Inflammatory macrophage treated with lipopolysaccharide for 1 hour (primary cell): ENCODE measurements at regions not wholly inside any gene's neighbourhood (a gene's known extent, or its start where the extent isn't known, plus 50 kb on each side); places are given as distances from the start of the nearest gene placed in this dataset.
"Not testable (repeated sequence)": the region's sequence is repeated elsewhere in the genome, so short reads cannot be mapped to it uniquely, and the experiment has no call there.

ENCODE experiments used
- DNase-seq, 2 donors: peaks; one replicate each; pipeline ENCODE4 v3.0.0-alpha.2; 2020 to 2022

- no peak for DNase-seq
Measured at GRCh38 chr6:92125681-92126080, 1293.7 kb downstream of the EPHA7 start.

- DNase-seq = no peak
Measured at GRCh38 chr6:92124200-92124651, 1295.1 kb downstream of the EPHA7 start.

- DNase-seq = no peak
Measured at GRCh38 chr6:92122746-92123145, 1296.6 kb downstream of the EPHA7 start.

- no peak for DNase-seq
Measured at GRCh38 chr6:92121228-92121627, 1298.1 kb downstream of the EPHA7 start.

- no peak for DNase-seq
Measured at GRCh38 chr6:92117800-92118199, 1301.6 kb downstream of the EPHA7 start.

GRCh38 chr6:92114797-92115196 lies 1304.6 kb downstream of the EPHA7 start:
- DNase-seq = no peak

- DNase-seq = peak in 1 of 2 donors; percentile 35
Measured at GRCh38 chr6:92114091-92114675, 1305.2 kb downstream of the EPHA7 start.

- DNase-seq = peak; percentile 45 to 52
Measured at GRCh38 chr6:92111386-92111785, 1308.0 kb downstream of the EPHA7 start.

GRCh38 chr6:92110403-92110802 lies 1309.0 kb downstream of the EPHA7 start:
- no peak for DNase-seq

- peak; percentile 48 to 51 for DNase-seq
Measured at GRCh38 chr6:92109956-92110355, 1309.4 kb downstream of the EPHA7 start.

GRCh38 chr6:92109256-92109655 lies 1310.1 kb downstream of the EPHA7 start:
- DNase-seq = no peak

- no peak for DNase-seq
Measured at GRCh38 chr6:92086750-92087149, 1332.6 kb downstream of the EPHA7 start.

- DNase-seq = not testable (repeated sequence)
Measured at GRCh38 chr6:92083914-92084313, 1335.4 kb downstream of the EPHA7 start.

GRCh38 chr6:92072387-92072786 lies 1347.0 kb downstream of the EPHA7 start:
- DNase-seq = no peak

GRCh38 chr6:92069781-92070180 lies 1349.6 kb downstream of the EPHA7 start:
- DNase-seq = no peak

GRCh38 chr6:92052513-92052912 lies 1366.8 kb downstream of the EPHA7 start:
- no peak for DNase-seq

GRCh38 chr6:92050216-92050615 lies 1369.1 kb downstream of the EPHA7 start:
- no peak for DNase-seq

GRCh38 chr6:92047860-92048259 lies 1371.5 kb downstream of the EPHA7 start:
- DNase-seq = no peak

GRCh38 chr6:92047152-92047850 lies 1372.1 kb downstream of the EPHA7 start:
- no peak for DNase-seq

GRCh38 chr6:92044312-92044711 lies 1375.0 kb downstream of the EPHA7 start:
- DNase-seq = no peak

GRCh38 chr6:92043777-92044176 lies 1375.6 kb downstream of the EPHA7 start:
- DNase-seq = no peak

GRCh38 chr6:92026878-92027277 lies 1392.5 kb downstream of the EPHA7 start:
- DNase-seq = no peak

- DNase-seq = no peak
Measured at GRCh38 chr6:92024881-92025280, 1394.5 kb downstream of the EPHA7 start.

- no peak for DNase-seq
Measured at GRCh38 chr6:92024110-92024509, 1395.2 kb downstream of the EPHA7 start.
